Thoracic aorta (tissue), 2 donors: ENCODE measurements at regions not wholly inside any gene's neighbourhood (a gene's known extent, or its start where the extent isn't known, plus 50 kb on each side); places are given as distances from the start of the nearest gene placed in this dataset.

Experiments used
- ATAC-seq: fragments of 150-250 bp; one replicate; pipeline ENCODE4 v1.8.0; 2017; ENCODE audit warnings: low read depth; ENCODE audit not compliant: insufficient number of reproducible peaks, low FRiP score
- DNase-seq: peaks from one replicate; pipeline ENCODE4 v3.0.0-alpha.2; 2020; ENCODE audit warnings: low spot score
- H3K27ac ChIP-seq, 2 donors: fragments of 200-600 bp; sonication (generic); 1 replicate in 1 of 2; 2 replicates in 1 of 2; pipeline ENCODE4 v1.5.1; 2016; ENCODE audit warnings: mild to moderate bottlenecking in 2 of 2, moderate library complexity in 2 of 2
- H3K27me3 ChIP-seq: fragments of 200-600 bp; sonication (generic); replicated peaks from 2 replicates; pipeline ENCODE4 v1.6.0; 2016; ENCODE audit warnings: mild to moderate bottlenecking; ENCODE audit not compliant: insufficient read depth
- H3K36me3 ChIP-seq: fragments of 200-600 bp; sonication (generic); one replicate; pipeline ENCODE4 v1.5.1; 2016
- H3K4me1 ChIP-seq, 2 donors: fragments of 200-600 bp; sonication (generic); 1 replicate in 1 of 2; 2 replicates in 1 of 2; pipeline versions ENCODE4 v1.5.1 to v1.6.0; 2016; ENCODE audit warnings: low read depth in 2 of 2, mild to moderate bottlenecking in 1 of 2; ENCODE audit not compliant: control insufficient read depth in 1 of 2
- H3K4me3 ChIP-seq: fragments of 200-600 bp; sonication (generic); 2 replicates; pipeline ENCODE4 v1.5.1; 2016; ENCODE audit warnings: mild to moderate bottlenecking
- H3K9me3 ChIP-seq: fragments of 200-600 bp; sonication (generic); 2 replicates; pipeline ENCODE4 v1.5.1; 2016
- CTCF ChIP-seq: fragments of 200-600 bp; sonication (generic); IDR thresholded peaks from one replicate; pipeline ENCODE4 v1.5.1; 2019; ENCODE audit warnings: antibody characterized with exemption

DNA sequence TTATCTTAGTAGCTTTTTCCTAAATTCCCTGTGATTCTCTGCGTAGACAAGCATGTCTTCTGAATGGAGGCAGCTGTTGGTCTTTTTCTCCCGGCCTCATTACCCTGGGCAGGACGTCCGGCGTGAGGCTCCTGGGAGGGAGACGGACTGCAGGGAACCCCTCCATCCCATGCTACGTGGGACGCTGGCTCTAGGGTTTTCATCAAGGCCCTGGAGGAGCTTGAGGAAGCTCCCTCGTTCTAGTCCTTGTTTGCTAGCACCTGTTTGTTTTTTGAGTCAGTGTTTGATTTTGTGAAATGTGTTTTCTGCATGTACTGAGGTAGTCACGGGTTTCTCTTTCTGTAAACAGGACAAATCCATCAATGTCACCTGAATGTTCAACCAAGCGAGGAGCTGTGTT, 99.3 kb upstream of the TMEM18 start:
- DNase-seq: no peak
- no peak overlapping the region for H3K27ac ChIP-seq
- no peak for TF ChIP-seq CTCF
- no peak overlapping the region for H3K4me3 ChIP-seq
- H3K4me1 ChIP-seq: no peaks in the 10 kb centered on the region
- H3K36me3 ChIP-seq: no peaks in the 10 kb centered on the region
- ATAC-seq: no peak
- H3K27me3 ChIP-seq: no peaks in the 10 kb centered on the region
- no peaks in the 10 kb centered on the region for H3K9me3 ChIP-seq

DNA sequence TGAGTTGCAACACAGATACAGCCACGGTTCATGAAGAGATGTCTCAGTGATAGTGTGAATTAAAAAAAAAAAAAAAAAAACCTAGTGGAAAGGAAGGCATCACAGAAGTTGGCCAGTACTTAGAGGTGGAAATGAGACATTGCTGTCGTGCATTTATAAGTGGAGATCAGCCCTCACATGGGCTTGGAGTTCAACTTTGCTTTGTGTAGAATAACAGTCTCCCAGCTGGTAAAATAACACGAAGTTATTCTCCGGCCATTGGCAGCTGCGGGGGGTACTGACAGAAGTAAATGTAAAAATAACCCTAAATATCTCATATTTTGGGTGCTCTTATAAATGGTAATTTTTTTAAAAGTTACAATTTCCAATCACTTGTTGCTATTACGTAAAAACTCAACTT, 98.8 kb upstream of the TMEM18 start:
- no peaks in the 10 kb centered on the region for H3K9me3 ChIP-seq
- TF ChIP-seq CTCF: no peak
- no peak for DNase-seq
- no peaks in the 10 kb centered on the region for H3K4me1 ChIP-seq
- H3K4me3 ChIP-seq: no peak overlapping the region
- no peak overlapping the region for H3K27ac ChIP-seq
- H3K36me3 ChIP-seq: no peaks in the 10 kb centered on the region
- no peak for ATAC-seq
- H3K27me3 ChIP-seq: no peaks in the 10 kb centered on the region

DNA sequence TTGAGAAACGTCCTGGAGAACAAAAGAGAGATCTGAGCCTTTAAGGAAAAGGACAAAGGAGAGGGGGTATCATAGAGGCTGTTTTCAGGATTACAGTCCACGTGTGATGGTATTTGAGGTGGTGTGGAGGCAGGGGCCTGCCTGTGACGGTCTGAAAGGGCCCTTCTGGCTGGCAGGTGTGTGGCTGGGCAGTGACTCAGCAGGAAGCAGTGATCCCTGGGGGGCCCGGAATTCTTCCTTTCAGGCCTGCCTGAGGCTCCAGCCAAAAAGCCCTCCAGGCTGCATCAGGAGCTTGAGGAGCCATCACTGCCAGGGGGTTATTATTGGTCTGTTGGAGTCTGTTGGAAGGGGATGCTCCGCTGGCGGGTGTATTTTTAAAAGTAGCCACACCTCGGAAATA, 97.2 kb upstream of the TMEM18 start:
- Histone ChIP-seq H3K36me3 (no peaks in the 10 kb centered on the region), H3K9me3 (no peaks in the 10 kb centered on the region), H3K27ac (no peak overlapping the region), H3K4me3 (no peak overlapping the region), H3K4me1 (no peaks in the 10 kb centered on the region), H3K27me3 (no peaks in the 10 kb centered on the region)
- TF ChIP-seq CTCF: no peak
- DNase-seq (no peak), ATAC-seq (no peak)

DNA sequence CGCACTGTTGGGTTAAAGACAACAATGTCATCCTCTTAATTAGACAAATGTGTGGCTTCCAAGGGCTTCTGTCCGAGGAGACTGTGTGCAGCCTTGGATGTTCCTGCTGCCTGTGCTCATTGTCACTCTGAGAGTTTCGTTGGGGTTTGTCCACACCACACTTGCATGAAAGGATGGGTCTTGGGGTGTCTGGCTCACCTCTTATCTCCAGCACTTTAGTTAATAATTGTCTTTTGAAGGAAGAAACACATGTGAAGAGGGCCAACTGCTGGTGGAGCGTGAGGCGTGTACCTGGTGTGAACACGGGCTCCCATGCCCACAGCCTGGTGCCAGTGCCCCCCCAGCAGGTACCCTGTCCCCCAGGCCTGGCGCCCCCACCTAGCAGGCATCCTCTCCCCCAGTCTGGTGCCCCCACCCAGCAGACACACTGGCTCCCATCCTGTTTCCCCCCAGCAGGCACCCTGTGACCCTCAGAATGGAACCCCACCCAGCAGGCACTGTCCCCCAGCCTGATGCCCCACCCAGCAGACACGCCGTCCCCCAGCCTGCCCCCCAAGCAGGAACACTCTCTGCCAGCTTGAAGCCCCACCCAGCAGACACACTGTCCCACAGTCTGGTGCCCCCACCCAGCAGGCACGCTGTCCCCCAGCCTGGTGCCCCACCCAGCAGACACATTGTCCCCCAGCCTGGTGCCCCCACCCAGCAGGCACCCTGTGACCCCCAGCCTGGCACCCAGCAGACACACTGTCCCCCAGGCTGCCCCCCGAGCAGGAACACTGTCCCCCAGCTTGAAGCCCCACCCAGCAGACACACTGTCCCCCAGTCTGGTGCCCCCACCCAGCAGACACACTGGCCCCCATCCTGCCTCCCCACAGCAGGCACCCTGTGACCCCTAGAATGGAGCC, 96.3 kb upstream of the TMEM18 start:
- Histone ChIP-seq H3K27me3 (no peaks in the 10 kb centered on the region), H3K4me3 (no peak overlapping the region), H3K4me1 (no peaks in the 10 kb centered on the region), H3K36me3 (no peaks in the 10 kb centered on the region), H3K27ac (no peak overlapping the region), H3K9me3 (no peaks in the 10 kb centered on the region)
- DNase-seq (no peak), ATAC-seq (no peak)
- no peak for TF ChIP-seq CTCF

DNA sequence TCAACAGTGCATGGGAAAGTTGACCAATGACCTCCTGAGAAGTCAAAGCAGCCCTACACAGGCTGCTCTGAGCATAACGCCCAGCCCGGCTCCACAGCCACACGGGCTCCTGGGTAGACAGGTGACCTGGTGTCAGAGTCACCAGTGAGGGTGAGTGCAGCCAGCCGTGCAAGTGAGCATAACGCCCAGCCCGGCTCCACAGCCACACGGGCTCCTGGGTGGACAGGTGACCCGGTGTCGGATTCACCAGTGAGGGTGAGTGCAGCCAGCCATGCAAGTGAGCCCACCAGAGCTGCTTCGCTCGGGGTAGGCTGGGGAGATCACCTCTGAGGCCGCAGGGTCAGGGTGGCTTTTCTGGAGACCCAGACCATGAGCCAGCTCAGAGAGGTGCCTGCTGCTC, 94.3 kb upstream of the TMEM18 start:
- no peak overlapping the region for H3K4me3 ChIP-seq
- DNase-seq: no peak
- no peaks in the 10 kb centered on the region for H3K4me1 ChIP-seq
- H3K36me3 ChIP-seq: no peaks in the 10 kb centered on the region
- H3K27ac ChIP-seq: no peak overlapping the region
- no peak for ATAC-seq
- no peaks in the 10 kb centered on the region for H3K9me3 ChIP-seq
- H3K27me3 ChIP-seq: no peaks in the 10 kb centered on the region
- no peak for TF ChIP-seq CTCF
